H9 (cell line): ENCODE measurements at regions not wholly inside any gene's neighbourhood (a gene's known extent, or its start where the extent isn't known, plus 50 kb on each side); places are given as distances from the start of the nearest gene placed in this dataset.

ENCODE experiments used
- DNase-seq: peaks from one replicate; pipeline ENCODE4 v3.0.0-alpha.2; 2017
- H2AFZ ChIP-seq: one replicate; pipeline ENCODE4 v1.6.1; 2013; ENCODE audit warnings: mild to moderate bottlenecking, low read length, control low read depth, moderate library complexity
- H2AK5ac ChIP-seq: 2 replicates; pipeline ENCODE4 v1.6.1; 2013; ENCODE audit warnings: low read length, control low read depth, mixed read lengths; ENCODE audit not compliant: insufficient read length
- H2BK120ac ChIP-seq: one replicate; pipeline ENCODE4 v1.6.1; 2013; ENCODE audit warnings: low read depth, mild to moderate bottlenecking, low read length, control low read depth, inconsistent platforms; ENCODE audit not compliant: poor library complexity, severe bottlenecking
- H2BK12ac ChIP-seq: 2 replicates; pipeline ENCODE4 v1.6.1; 2013; ENCODE audit warnings: low read length, control low read depth, mixed read lengths, low read depth; ENCODE audit not compliant: insufficient read length
- H2BK15ac ChIP-seq: 2 replicates; pipeline ENCODE4 v1.6.1; 2013; ENCODE audit warnings: low read depth, low read length, control low read depth
- H2BK20ac ChIP-seq: one replicate; pipeline ENCODE4 v1.6.1; 2013; ENCODE audit warnings: low read depth, mild to moderate bottlenecking, low read length, control low read depth, inconsistent platforms; ENCODE audit not compliant: poor library complexity, severe bottlenecking
- H2BK5ac ChIP-seq: 2 replicates; pipeline ENCODE4 v1.6.1; 2013; ENCODE audit warnings: low read length, control low read depth, mixed read lengths; ENCODE audit not compliant: insufficient read length
- H3K14ac ChIP-seq: 2 replicates; pipeline ENCODE4 v1.6.1; 2013; ENCODE audit warnings: low read length, control low read depth; ENCODE audit not compliant: insufficient read depth
- H3K18ac ChIP-seq: 2 replicates; pipeline ENCODE4 v1.6.1; 2013; ENCODE audit warnings: low read depth, mild to moderate bottlenecking, mixed read lengths, low read length, control low read depth; ENCODE audit not compliant: insufficient read length
- H3K23ac ChIP-seq: 2 replicates; pipeline ENCODE4 v1.6.1; 2013; ENCODE audit warnings: low read length, control low read depth, mixed read lengths, low read depth; ENCODE audit not compliant: insufficient read length
- H3K23me2 ChIP-seq: 2 replicates; pipeline ENCODE4 v1.6.1; 2013; ENCODE audit warnings: low read depth, mild to moderate bottlenecking, mixed read lengths, low read length, control low read depth; ENCODE audit not compliant: insufficient read length, poor library complexity, severe bottlenecking
- H3K27ac ChIP-seq: 2 replicates; pipeline ENCODE4 v1.5.1; 2013; ENCODE audit warnings: low read length, control low read depth, mixed read lengths, low read depth; ENCODE audit not compliant: insufficient read length
- H3K27me3 ChIP-seq: 2 replicates; pipeline ENCODE4 v1.6.1; 2013; ENCODE audit warnings: low read length, control low read depth, inconsistent platforms; ENCODE audit not compliant: insufficient read depth
- H3K4ac ChIP-seq: 2 replicates; pipeline ENCODE4 v1.6.1; 2013; ENCODE audit warnings: low read depth, mild to moderate bottlenecking, control low read depth, inconsistent platforms, low read length, moderate library complexity
- H3K4me1 ChIP-seq: 2 replicates; pipeline ENCODE4 v1.6.1; 2013; ENCODE audit warnings: low read length, control low read depth, inconsistent platforms; ENCODE audit not compliant: insufficient read depth
- H3K4me2 ChIP-seq: 2 replicates; pipeline ENCODE4 v1.6.1; 2013; ENCODE audit warnings: low read length, control low read depth, mixed read lengths; ENCODE audit not compliant: insufficient read length, insufficient read depth
- H3K56ac ChIP-seq: 2 replicates; pipeline ENCODE4 v1.6.1; 2013; ENCODE audit warnings: low read depth, mild to moderate bottlenecking, mixed read lengths, low read length, control low read depth; ENCODE audit not compliant: insufficient read length
- H3K79me1 ChIP-seq: 2 replicates; pipeline ENCODE4 v1.6.1; 2013; ENCODE audit warnings: low read depth, mild to moderate bottlenecking, moderate library complexity, low read length, control low read depth, inconsistent platforms; ENCODE audit not compliant: insufficient read depth, poor library complexity, severe bottlenecking
- H3K79me2 ChIP-seq: 2 replicates; pipeline ENCODE4 v1.6.1; 2013; ENCODE audit warnings: low read length, control low read depth, inconsistent platforms; ENCODE audit not compliant: insufficient read depth
- H3K9ac ChIP-seq: 2 replicates; pipeline ENCODE4 v1.6.1; 2013; ENCODE audit warnings: low read length, control low read depth, mixed read lengths; ENCODE audit not compliant: insufficient read length; ENCODE audit errors: extremely low read depth
- H3K9me3 ChIP-seq: one replicate; pipeline ENCODE4 v1.6.1; 2013; ENCODE audit warnings: low read depth, low read length, inconsistent platforms; ENCODE audit not compliant: control insufficient read depth
- H3T11ph ChIP-seq: one replicate; pipeline ENCODE4 v1.6.1; 2013; ENCODE audit warnings: mild to moderate bottlenecking, low read length, control low read depth, inconsistent platforms
- H4K20me1 ChIP-seq: one replicate; pipeline ENCODE4 v1.6.1; 2013; ENCODE audit not compliant: control insufficient read depth, insufficient read length, insufficient read depth
- H4K5ac ChIP-seq: 2 replicates; pipeline ENCODE4 v1.6.1; 2013; ENCODE audit warnings: low read depth, mild to moderate bottlenecking, mixed read lengths, low read length, control low read depth; ENCODE audit not compliant: insufficient read length
- H4K8ac ChIP-seq: replicated peaks from 2 replicates; pipeline ENCODE4 v1.6.1; 2013; ENCODE audit warnings: low read length, control low read depth, mixed read lengths, low read depth; ENCODE audit not compliant: insufficient read length
- H4K91ac ChIP-seq: 2 replicates; pipeline ENCODE4 v1.6.1; 2013; ENCODE audit warnings: low read depth, mild to moderate bottlenecking, moderate library complexity, mixed read lengths, low read length, control low read depth; ENCODE audit not compliant: insufficient read length
- H3K27ac Mint-ChIP-seq, 3 experiments: 2 replicates in 2 of 3; 3 replicates in 1 of 3; pipeline ENCODE4 v1.8.0; 2020 to 2021; ENCODE audit warnings: mixed read lengths in 3 of 3, mild to moderate bottlenecking in 1 of 3, moderate library complexity in 1 of 3
- H3K27me3 Mint-ChIP-seq: 2 replicates; pipeline ENCODE4 v1.8.0; 2021; ENCODE audit warnings: low read depth, mild to moderate bottlenecking, moderate library complexity, mixed read lengths
- H3K36me3 Mint-ChIP-seq, 3 experiments: 2 replicates in 2 of 3; 3 replicates in 1 of 3; pipeline ENCODE4 v1.8.0; 2020 to 2021; ENCODE audit warnings: low read depth in 3 of 3, mixed read lengths in 3 of 3; ENCODE audit not compliant: insufficient read depth in 1 of 3
- H3K4me1 Mint-ChIP-seq, 2 experiments: 2 replicates each; pipeline ENCODE4 v1.8.0; 2020; ENCODE audit warnings: mixed read lengths in 2 of 2
- H3K4me3 Mint-ChIP-seq, 2 experiments: 2 replicates in 1 of 2; 3 replicates in 1 of 2; pipeline ENCODE4 v1.8.0; 2020 to 2021; ENCODE audit warnings: mild to moderate bottlenecking in 2 of 2, mixed read lengths in 2 of 2, moderate library complexity in 1 of 2
- H3K9me3 Mint-ChIP-seq, 2 experiments: 2 replicates in 1 of 2; 3 replicates in 1 of 2; pipeline ENCODE4 v1.8.0; 2020; ENCODE audit warnings: mild to moderate bottlenecking in 2 of 2, mixed read lengths in 2 of 2, moderate library complexity in 1 of 2
- WGBS: extraction: QIAGEN DNeasy Blood & Tissue Kit; methylation state at CpG from one replicate; pipeline ENCODE4 v1.1.7; 2013; ENCODE audit warnings: missing lambda C conversion rate, low lambda C conversion rate, mixed read lengths; ENCODE audit not compliant: insufficient read length; ENCODE audit errors: extremely low coverage; 5-methylcytosine and 5-hydroxymethylcytosine counted together
- TF ChIP-seq, protein P1 (sequence below): fragments of 200-600 bp; sonication (generic); conservative IDR thresholded peaks from 3 replicates; pipeline ENCODE4 v1.8.0; 2021; ENCODE audit warnings: antibody characterized with exemption, mild to moderate bottlenecking

DNA sequence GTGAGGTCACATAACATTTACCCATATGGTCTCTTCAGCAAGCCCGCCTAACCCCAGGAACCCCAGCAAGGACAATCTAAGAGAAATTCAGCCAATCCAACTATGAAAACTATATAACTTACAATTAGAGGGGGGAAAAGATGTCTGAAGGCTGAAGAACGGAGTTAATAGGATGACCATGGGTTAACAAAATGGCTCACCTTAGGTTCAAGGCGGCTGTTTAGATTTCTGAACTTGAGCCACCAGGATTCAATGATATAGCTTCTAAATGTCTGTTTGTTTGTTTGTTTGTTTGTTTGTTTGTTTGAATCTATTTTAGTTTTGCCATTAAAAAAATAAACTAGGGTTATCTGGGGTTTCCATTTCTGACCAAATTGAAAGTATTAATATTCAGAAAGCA lies 109.8 kb upstream of the ZC3H12C start:
- no peak overlapping the region for H3K4me2 ChIP-seq
- no peaks in the 10 kb centered on the region for H3K79me2 ChIP-seq
- H4K20me1 ChIP-seq = no peaks in the 10 kb centered on the region
- H2AFZ ChIP-seq = no peak overlapping the region
- H2AK5ac ChIP-seq = no peak overlapping the region
- H3T11ph ChIP-seq = no peak overlapping the region
- no peaks in the 10 kb centered on the region for H3K9me3 ChIP-seq
- H3K18ac ChIP-seq = no peak overlapping the region
- H4K8ac ChIP-seq = no peak overlapping the region
- H3K27me3 ChIP-seq = no peaks in the 10 kb centered on the region
- Mint-ChIP-seq H3K4me1 (no peaks in the 10 kb centered on the region), H3K9me3 (no peaks in the 10 kb centered on the region), H3K27me3 (no peaks in the 10 kb centered on the region), H3K27ac (no peak overlapping the region), H3K36me3 (no peaks in the 10 kb centered on the region), H3K4me3 (no peak overlapping the region)
- no peaks in the 10 kb centered on the region for H3K23me2 ChIP-seq
- DNase-seq = no peak
- H3K4ac ChIP-seq = no peak overlapping the region
- no peak overlapping the region for H4K91ac ChIP-seq
- no peak overlapping the region for H2BK20ac ChIP-seq
- TF ChIP-seq, protein P1, sequence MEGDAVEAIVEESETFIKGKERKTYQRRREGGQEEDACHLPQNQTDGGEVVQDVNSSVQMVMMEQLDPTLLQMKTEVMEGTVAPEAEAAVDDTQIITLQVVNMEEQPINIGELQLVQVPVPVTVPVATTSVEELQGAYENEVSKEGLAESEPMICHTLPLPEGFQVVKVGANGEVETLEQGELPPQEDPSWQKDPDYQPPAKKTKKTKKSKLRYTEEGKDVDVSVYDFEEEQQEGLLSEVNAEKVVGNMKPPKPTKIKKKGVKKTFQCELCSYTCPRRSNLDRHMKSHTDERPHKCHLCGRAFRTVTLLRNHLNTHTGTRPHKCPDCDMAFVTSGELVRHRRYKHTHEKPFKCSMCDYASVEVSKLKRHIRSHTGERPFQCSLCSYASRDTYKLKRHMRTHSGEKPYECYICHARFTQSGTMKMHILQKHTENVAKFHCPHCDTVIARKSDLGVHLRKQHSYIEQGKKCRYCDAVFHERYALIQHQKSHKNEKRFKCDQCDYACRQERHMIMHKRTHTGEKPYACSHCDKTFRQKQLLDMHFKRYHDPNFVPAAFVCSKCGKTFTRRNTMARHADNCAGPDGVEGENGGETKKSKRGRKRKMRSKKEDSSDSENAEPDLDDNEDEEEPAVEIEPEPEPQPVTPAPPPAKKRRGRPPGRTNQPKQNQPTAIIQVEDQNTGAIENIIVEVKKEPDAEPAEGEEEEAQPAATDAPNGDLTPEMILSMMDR = no peak
- no peak overlapping the region for H3K14ac ChIP-seq
- H3K56ac ChIP-seq = no peak overlapping the region
- H3K4me1 ChIP-seq = no peaks in the 10 kb centered on the region
- WGBS = no CpG with 5 or more reads among the region's 3 CpGs
- no peak overlapping the region for H3K27ac ChIP-seq
- H3K9ac ChIP-seq = no peak overlapping the region
- no peak overlapping the region for H2BK5ac ChIP-seq
- no peak overlapping the region for H2BK120ac ChIP-seq
- no peak overlapping the region for H2BK15ac ChIP-seq
- H4K5ac ChIP-seq = no peak overlapping the region
- H3K23ac ChIP-seq = no peak overlapping the region
- H3K79me1 ChIP-seq = no peaks in the 10 kb centered on the region
- H2BK12ac ChIP-seq = no peak overlapping the region
